Naive B cell (primary cell): ENCODE measurements at regions not wholly inside any gene's neighbourhood (a gene's known extent, or its start where the extent isn't known, plus 50 kb on each side); places are given as distances from the start of the nearest gene placed in this dataset.

Source experiments
- ATAC-seq, 2 donors: fragments of 150-1000 bp; cut with Tn5 transposase; 2 replicates each; pipeline ENCODE4 v1.10.0; 2021; ENCODE audit warnings: low read depth in 2 of 2, mild to moderate bottlenecking in 2 of 2, moderate library complexity in 2 of 2
- DNase-seq: peaks from one replicate; pipeline ENCODE4 v3.0.0; 2022
- H3K27ac Mint-ChIP-seq, 6 donors: one replicate each; pipeline ENCODE4 v1.8.0; 2020 to 2022; ENCODE audit warnings: mild to moderate bottlenecking in 6 of 6, mixed read lengths in 6 of 6, moderate library complexity in 5 of 6, inconsistent platforms in 2 of 6
- H3K27me3 Mint-ChIP-seq, 3 donors: one replicate each; pipeline ENCODE4 v1.8.0; 2021 to 2022; ENCODE audit warnings: mixed read lengths in 3 of 3, mild to moderate bottlenecking in 1 of 3
- H3K36me3 Mint-ChIP-seq, 2 donors: one replicate each; pipeline ENCODE4 v1.8.0; 2020 to 2022; ENCODE audit warnings: mixed read lengths in 2 of 2, inconsistent platforms in 1 of 2, mild to moderate bottlenecking in 1 of 2
- H3K4me1 Mint-ChIP-seq, 3 donors: one replicate each; pipeline ENCODE4 v1.8.0; 2020 to 2022; ENCODE audit warnings: mixed read lengths in 3 of 3, inconsistent platforms in 1 of 3, mild to moderate bottlenecking in 1 of 3, moderate library complexity in 1 of 3
- H3K4me3 Mint-ChIP-seq, 8 donors: one replicate each; pipeline ENCODE4 v1.8.0; 2020 to 2022; ENCODE audit warnings: mild to moderate bottlenecking in 8 of 8, mixed read lengths in 8 of 8, moderate library complexity in 8 of 8, inconsistent platforms in 2 of 8
- H3K9me3 Mint-ChIP-seq, 7 donors: one replicate each; pipeline ENCODE4 v1.8.0; 2020 to 2022; ENCODE audit warnings: mixed read lengths in 7 of 7, mild to moderate bottlenecking in 5 of 7, inconsistent platforms in 2 of 7, moderate library complexity in 1 of 7

- H3K4me1 Mint-ChIP-seq: no peaks in the 10 kb centered on the region
- no peaks in the 10 kb centered on the region for H3K36me3 Mint-ChIP-seq
- no peak for DNase-seq
- peaks cover 0 to under 1% (median 0%) of the 10 kb centered on the region in 3 donors for H3K27me3 Mint-ChIP-seq
- no peak for ATAC-seq
- no peak overlapping the region for H3K4me3 Mint-ChIP-seq
- peaks cover 3 to 27% (median 11%) of the 10 kb centered on the region in 7 donors for H3K9me3 Mint-ChIP-seq
- no peak overlapping the region for H3K27ac Mint-ChIP-seq
Measured at GRCh38 chr9:87081503-87081902, 134.2 kb upstream of the GAS1 start.

- H3K27me3 Mint-ChIP-seq: peaks cover 0 to 7% (median 0%) of the 10 kb centered on the region in 3 donors
- no peaks in the 10 kb centered on the region for H3K4me1 Mint-ChIP-seq
- DNase-seq (no peak), ATAC-seq (no peak)
- no peak overlapping the region for H3K27ac Mint-ChIP-seq
- no peaks in the 10 kb centered on the region for H3K36me3 Mint-ChIP-seq
- H3K9me3 Mint-ChIP-seq: peaks cover 0 to 22% (median 9%) of the 10 kb centered on the region in 7 donors
- no peak overlapping the region for H3K4me3 Mint-ChIP-seq
Measured at GRCh38 chr9:87083986-87084385, 136.7 kb upstream of the GAS1 start.

- Mint-ChIP-seq H3K36me3 (no peaks in the 10 kb centered on the region), H3K9me3 (peaks cover 0 to 18% (median 7%) of the 10 kb centered on the region in 7 donors), H3K4me3 (no peak overlapping the region), H3K27me3 (peaks cover 0 to 7% (median 0%) of the 10 kb centered on the region in 3 donors), H3K4me1 (no peaks in the 10 kb centered on the region), H3K27ac (no peak overlapping the region)
- DNase-seq: no peak
- ATAC-seq: no peak
Measured at GRCh38 chr9:87084407-87084806, 137.1 kb upstream of the GAS1 start.

- no peak for ATAC-seq
- no peak overlapping the region for H3K27ac Mint-ChIP-seq
- peaks cover 0 to 7% (median 0%) of the 10 kb centered on the region in 3 donors for H3K27me3 Mint-ChIP-seq
- no peak for DNase-seq
- no peak overlapping the region for H3K4me3 Mint-ChIP-seq
- no peaks in the 10 kb centered on the region for H3K4me1 Mint-ChIP-seq
- peaks cover 0 to 11% (median 4%) of the 10 kb centered on the region in 7 donors for H3K9me3 Mint-ChIP-seq
- no peaks in the 10 kb centered on the region for H3K36me3 Mint-ChIP-seq
Measured at GRCh38 chr9:87085073-87085472, 137.8 kb upstream of the GAS1 start.

GRCh38 chr9:87085521-87085920, 138.2 kb upstream of the GAS1 start:
- ATAC-seq (no peak), DNase-seq (no peak)
- no peaks in the 10 kb centered on the region for H3K4me1 Mint-ChIP-seq
- peaks cover 0 to 7% (median 0%) of the 10 kb centered on the region in 3 donors for H3K27me3 Mint-ChIP-seq
- no peaks in the 10 kb centered on the region for H3K36me3 Mint-ChIP-seq
- H3K27ac Mint-ChIP-seq: no peak overlapping the region
- peaks cover 0 to 10% (median 4%) of the 10 kb centered on the region in 7 donors for H3K9me3 Mint-ChIP-seq
- no peak overlapping the region for H3K4me3 Mint-ChIP-seq

GRCh38 chr9:87086221-87086818, 139.0 kb upstream of the GAS1 start:
- DNase-seq (no peak), ATAC-seq (no peak)
- Mint-ChIP-seq H3K9me3 (peaks cover 0 to 8% (median 3%) of the 10 kb centered on the region in 7 donors), H3K36me3 (no peaks in the 10 kb centered on the region), H3K4me1 (no peaks in the 10 kb centered on the region), H3K27me3 (peaks cover 0 to 7% (median 0%) of the 10 kb centered on the region in 3 donors), H3K27ac (no peak overlapping the region), H3K4me3 (no peak overlapping the region)

- H3K27me3 Mint-ChIP-seq: peaks cover 0 to 7% (median 0%) of the 10 kb centered on the region in 3 donors
- peaks cover 0 to 8% (median 4%) of the 10 kb centered on the region in 7 donors for H3K9me3 Mint-ChIP-seq
- DNase-seq (no peak), ATAC-seq (no peak)
- H3K36me3 Mint-ChIP-seq: no peaks in the 10 kb centered on the region
- H3K4me1 Mint-ChIP-seq: no peaks in the 10 kb centered on the region
- no peak overlapping the region for H3K4me3 Mint-ChIP-seq
- no peak overlapping the region for H3K27ac Mint-ChIP-seq
Measured at GRCh38 chr9:87087197-87087596, 139.9 kb upstream of the GAS1 start.

- H3K4me1 Mint-ChIP-seq: no peaks in the 10 kb centered on the region
- peaks cover 0 to 7% (median 0%) of the 10 kb centered on the region in 3 donors for H3K27me3 Mint-ChIP-seq
- ATAC-seq: no peak
- H3K4me3 Mint-ChIP-seq: no peak overlapping the region
- H3K9me3 Mint-ChIP-seq: peaks cover 0 to 11% (median 2%) of the 10 kb centered on the region in 7 donors
- DNase-seq: no peak
- no peaks in the 10 kb centered on the region for H3K36me3 Mint-ChIP-seq
- no peak overlapping the region for H3K27ac Mint-ChIP-seq
Measured at GRCh38 chr9:87088192-87088591, 140.9 kb upstream of the GAS1 start.

- Mint-ChIP-seq H3K4me1 (no peaks in the 10 kb centered on the region), H3K9me3 (peaks cover 0 to 11% (median 3%) of the 10 kb centered on the region in 7 donors), H3K27ac (no peak overlapping the region), H3K36me3 (no peaks in the 10 kb centered on the region), H3K4me3 (no peak overlapping the region), H3K27me3 (peaks cover 0 to 7% (median 0%) of the 10 kb centered on the region in 3 donors)
- ATAC-seq (no peak), DNase-seq (no peak)
Measured at GRCh38 chr9:87088621-87089365, 141.5 kb upstream of the GAS1 start.

GRCh38 chr9:87089506-87089905, 142.2 kb upstream of the GAS1 start:
- H3K36me3 Mint-ChIP-seq: no peaks in the 10 kb centered on the region
- H3K27ac Mint-ChIP-seq: no peak overlapping the region
- no peaks in the 10 kb centered on the region for H3K4me1 Mint-ChIP-seq
- no peak for ATAC-seq
- no peak overlapping the region for H3K4me3 Mint-ChIP-seq
- DNase-seq: no peak
- peaks cover 0 to 11% (median 3%) of the 10 kb centered on the region in 7 donors for H3K9me3 Mint-ChIP-seq
- peaks cover 0 to 7% (median 0%) of the 10 kb centered on the region in 3 donors for H3K27me3 Mint-ChIP-seq

- H3K9me3 Mint-ChIP-seq: peaks cover 0 to 11% (median 3%) of the 10 kb centered on the region in 7 donors
- ATAC-seq (no peak), DNase-seq (no peak)
- no peaks in the 10 kb centered on the region for H3K4me1 Mint-ChIP-seq
- no peaks in the 10 kb centered on the region for H3K36me3 Mint-ChIP-seq
- peaks cover 0 to 7% (median 0%) of the 10 kb centered on the region in 3 donors for H3K27me3 Mint-ChIP-seq
- no peak overlapping the region for H3K4me3 Mint-ChIP-seq
- no peak overlapping the region for H3K27ac Mint-ChIP-seq
Measured at GRCh38 chr9:87089929-87090328, 142.6 kb upstream of the GAS1 start.

- DNase-seq (no peak), ATAC-seq (no peak)
- Mint-ChIP-seq H3K27me3 (no peaks in the 10 kb centered on the region), H3K9me3 (peaks cover 0 to 10% (median 3%) of the 10 kb centered on the region in 7 donors), H3K4me1 (no peaks in the 10 kb centered on the region), H3K27ac (no peak overlapping the region), H3K4me3 (no peak overlapping the region), H3K36me3 (no peaks in the 10 kb centered on the region)
Measured at GRCh38 chr9:87093777-87094176, 146.5 kb upstream of the GAS1 start.

GRCh38 chr9:87095951-87096350, 148.6 kb upstream of the GAS1 start:
- Mint-ChIP-seq H3K36me3 (no peaks in the 10 kb centered on the region), H3K4me3 (no peak overlapping the region)
- no peak for DNase-seq

GRCh38 chr9:87096506-87096905, 149.2 kb upstream of the GAS1 start:
- DNase-seq (no peak), ATAC-seq (no peak)
- Mint-ChIP-seq H3K4me1 (no peaks in the 10 kb centered on the region), H3K27ac (no peak overlapping the region), H3K27me3 (no peaks in the 10 kb centered on the region), H3K9me3 (peaks cover 0 to 10% (median 3%) of the 10 kb centered on the region in 7 donors), H3K36me3 (no peaks in the 10 kb centered on the region), H3K4me3 (no peak overlapping the region)

More at GRCh38 chr9:87095951-87096350, 148.6 kb upstream of the GAS1 start:
- ATAC-seq: no peak
- no peaks in the 10 kb centered on the region for H3K4me1 Mint-ChIP-seq
- no peaks in the 10 kb centered on the region for H3K27me3 Mint-ChIP-seq
- no peak overlapping the region for H3K27ac Mint-ChIP-seq
- peaks cover 0 to 10% (median 3%) of the 10 kb centered on the region in 7 donors for H3K9me3 Mint-ChIP-seq
